ENCODE measurements at regions not wholly inside any gene's neighbourhood (a gene's known extent, or its start where the extent isn't known, plus 50 kb on each side); places are given as distances from the start of the nearest gene placed in this dataset.

DNA sequence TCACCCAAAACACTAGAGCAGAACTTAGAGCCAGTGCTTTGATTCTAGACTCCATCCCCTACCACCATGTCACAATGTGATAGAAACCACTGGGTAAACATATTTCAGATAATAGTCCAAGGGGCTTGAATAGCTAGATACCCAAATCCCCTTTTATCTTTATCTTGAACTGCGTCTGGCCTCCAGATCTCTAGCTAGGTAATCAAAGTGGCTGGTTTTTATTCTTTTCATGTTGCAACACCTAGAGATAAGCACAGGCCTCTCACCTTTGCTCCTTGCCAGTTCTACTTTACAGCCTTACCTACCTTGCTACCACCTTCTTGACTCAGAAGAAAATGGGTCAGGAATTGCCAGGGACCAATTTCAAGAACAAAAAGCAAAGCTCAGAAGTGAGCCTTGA, 171.2 kb downstream of the C1D start:
- peaks cover 66% of the 10 kb centered on the region for H3K4me1 Mint-ChIP-seq
- TF ChIP-seq, protein P1, sequence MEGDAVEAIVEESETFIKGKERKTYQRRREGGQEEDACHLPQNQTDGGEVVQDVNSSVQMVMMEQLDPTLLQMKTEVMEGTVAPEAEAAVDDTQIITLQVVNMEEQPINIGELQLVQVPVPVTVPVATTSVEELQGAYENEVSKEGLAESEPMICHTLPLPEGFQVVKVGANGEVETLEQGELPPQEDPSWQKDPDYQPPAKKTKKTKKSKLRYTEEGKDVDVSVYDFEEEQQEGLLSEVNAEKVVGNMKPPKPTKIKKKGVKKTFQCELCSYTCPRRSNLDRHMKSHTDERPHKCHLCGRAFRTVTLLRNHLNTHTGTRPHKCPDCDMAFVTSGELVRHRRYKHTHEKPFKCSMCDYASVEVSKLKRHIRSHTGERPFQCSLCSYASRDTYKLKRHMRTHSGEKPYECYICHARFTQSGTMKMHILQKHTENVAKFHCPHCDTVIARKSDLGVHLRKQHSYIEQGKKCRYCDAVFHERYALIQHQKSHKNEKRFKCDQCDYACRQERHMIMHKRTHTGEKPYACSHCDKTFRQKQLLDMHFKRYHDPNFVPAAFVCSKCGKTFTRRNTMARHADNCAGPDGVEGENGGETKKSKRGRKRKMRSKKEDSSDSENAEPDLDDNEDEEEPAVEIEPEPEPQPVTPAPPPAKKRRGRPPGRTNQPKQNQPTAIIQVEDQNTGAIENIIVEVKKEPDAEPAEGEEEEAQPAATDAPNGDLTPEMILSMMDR (IDR thresholded peaks at IDR 0.05) = no peak
- H3K9me3 Mint-ChIP-seq = peaks cover 8% of the 10 kb centered on the region
- H3K27me3 Mint-ChIP-seq (ENCODE audit: low read depth, poor library complexity) = peaks cover 2% of the 10 kb centered on the region
- H3K27ac Mint-ChIP-seq = no peak overlapping the region
- H3K36me3 Mint-ChIP-seq (ENCODE audit: low read depth) = peaks cover 7% of the 10 kb centered on the region
- no peak overlapping the region for H3K4me3 Mint-ChIP-seq
- DNase-seq = no peak

DNA sequence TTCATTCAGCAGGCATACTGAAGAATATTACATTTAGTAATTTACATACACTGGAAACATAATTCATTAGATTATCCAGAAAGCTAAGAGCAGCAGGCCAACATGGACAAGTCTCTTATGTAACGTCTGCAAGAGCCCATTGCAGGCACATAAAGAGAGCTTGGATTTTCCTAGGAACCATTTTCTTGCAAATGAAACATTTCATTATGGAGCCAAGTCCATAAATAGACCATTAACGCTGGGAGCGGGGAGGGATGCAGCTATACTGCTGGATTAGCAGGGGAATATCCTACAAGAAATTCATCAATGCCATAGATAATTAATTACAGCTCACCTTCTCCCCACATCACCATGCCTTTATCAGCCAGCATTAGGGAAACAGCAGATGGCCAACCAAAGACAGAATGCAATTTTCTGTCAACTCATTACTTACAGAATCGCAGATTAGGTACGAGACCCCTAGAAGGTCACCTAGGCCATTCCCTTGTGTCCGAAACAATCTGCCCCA, 170.4 kb downstream of the C1D start:
- H3K4me3 Mint-ChIP-seq = no peak overlapping the region
- peaks cover 2% of the 10 kb centered on the region for H3K27me3 Mint-ChIP-seq (ENCODE audit: low read depth, poor library complexity)
- DNase-seq = no peak
- H3K9me3 Mint-ChIP-seq = peaks cover 8% of the 10 kb centered on the region
- no peak overlapping the region for H3K27ac Mint-ChIP-seq
- peaks cover 7% of the 10 kb centered on the region for H3K36me3 Mint-ChIP-seq (ENCODE audit: low read depth)
- peaks cover 66% of the 10 kb centered on the region for H3K4me1 Mint-ChIP-seq
- TF ChIP-seq, protein P1 (IDR thresholded peaks at IDR 0.05) = no peak

DNA sequence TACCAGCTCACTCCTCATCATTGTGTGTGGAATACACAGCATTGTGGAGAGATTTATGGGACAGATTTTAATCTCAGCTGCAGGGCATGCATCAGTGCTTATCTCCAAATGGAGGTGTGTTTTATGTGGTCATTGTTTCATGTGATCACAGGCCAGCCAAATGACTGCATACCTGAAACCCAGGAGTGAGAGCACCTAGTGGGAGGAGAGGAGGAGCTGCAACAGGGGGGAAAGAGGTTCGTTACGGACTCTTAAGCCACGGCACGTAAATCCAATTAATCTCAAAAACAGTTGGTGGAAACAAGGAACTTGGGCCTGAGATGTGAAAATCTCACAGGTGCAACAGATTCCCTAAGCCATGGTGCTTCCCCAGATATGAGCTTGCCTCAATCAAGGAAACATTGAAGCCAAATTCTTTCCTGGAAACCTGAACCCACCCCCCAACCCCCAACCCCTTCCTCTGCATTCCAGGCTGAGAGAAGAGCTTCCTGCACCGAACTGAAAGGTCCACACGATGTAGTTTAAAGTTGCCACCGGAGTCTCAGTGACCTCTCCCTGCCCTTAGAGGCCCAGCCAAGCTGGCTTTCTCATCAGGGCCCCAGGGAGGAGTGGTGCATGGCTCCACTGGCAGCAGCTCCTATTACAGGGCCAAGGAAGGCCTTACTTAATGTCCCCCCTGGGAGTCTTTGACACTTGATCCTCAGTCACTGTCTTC, 167.4 kb downstream of the C1D start:
- peak overlapping the region; percentile 15 for H3K4me3 Mint-ChIP-seq
- H3K27me3 Mint-ChIP-seq (ENCODE audit: low read depth, poor library complexity) = peaks cover 6% of the 10 kb centered on the region

DNA sequence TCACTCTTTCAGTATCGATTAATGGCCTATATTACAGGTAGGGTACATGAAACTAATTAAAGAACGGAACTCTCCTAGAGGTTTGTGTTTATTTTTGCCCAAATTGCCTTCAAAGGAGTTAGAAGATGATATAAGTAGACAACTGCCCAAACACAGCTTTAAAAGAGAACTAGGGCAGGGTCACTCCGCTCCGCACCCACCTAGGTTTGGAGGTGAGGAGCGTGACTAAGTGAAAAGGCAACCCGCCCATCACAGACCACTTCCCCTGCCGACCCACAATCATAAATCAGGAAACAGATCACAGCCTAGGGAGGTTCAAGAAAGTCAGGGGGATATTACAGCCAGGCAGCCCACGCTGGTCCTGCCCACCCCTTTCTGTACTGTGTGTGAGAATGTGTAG, 166.7 kb downstream of the C1D start:
- peaks cover 13% of the 10 kb centered on the region for H3K36me3 Mint-ChIP-seq (ENCODE audit: low read depth)
- peak; percentile 42 for DNase-seq
- peaks cover 6% of the 10 kb centered on the region for H3K27me3 Mint-ChIP-seq (ENCODE audit: low read depth, poor library complexity)
- H3K9me3 Mint-ChIP-seq = peaks cover 14% of the 10 kb centered on the region
- peaks cover 73% of the 10 kb centered on the region for H3K4me1 Mint-ChIP-seq
- peak overlapping the region; percentile 43 for H3K4me3 Mint-ChIP-seq
- TF ChIP-seq, protein P1 (IDR thresholded peaks at IDR 0.05) = no peak
- H3K27ac Mint-ChIP-seq = peak overlapping the region; percentile 93

More for the DNA sequence above, 167.4 kb downstream of the C1D start:
- peak overlapping the region; percentile 93 for H3K27ac Mint-ChIP-seq
- peak; percentile 76 for DNase-seq
- H3K9me3 Mint-ChIP-seq = peaks cover 8% of the 10 kb centered on the region
- H3K36me3 Mint-ChIP-seq (ENCODE audit: low read depth) = peaks cover 8% of the 10 kb centered on the region
- TF ChIP-seq, protein P1 (IDR thresholded peaks at IDR 0.05) = no peak
- peaks cover 79% of the 10 kb centered on the region for H3K4me1 Mint-ChIP-seq

DNA sequence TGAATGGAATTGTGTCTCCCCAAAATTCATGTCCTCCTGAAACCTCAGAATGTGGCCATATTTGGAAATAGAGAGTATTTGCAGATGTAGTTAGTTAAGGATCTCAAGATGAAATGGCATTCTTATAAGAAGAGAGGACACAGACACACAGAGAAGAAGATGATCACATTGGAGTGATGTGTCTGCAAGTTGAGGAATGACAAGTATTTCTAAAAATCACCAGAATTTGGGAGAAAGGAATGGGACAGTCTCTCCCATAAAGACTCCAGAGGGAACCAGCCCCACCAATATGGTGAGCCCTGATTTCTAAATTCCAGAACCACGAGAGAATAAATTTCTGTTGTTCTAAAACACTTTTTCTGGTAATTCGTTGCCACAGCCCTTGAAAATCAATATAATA, 166.3 kb downstream of the C1D start:
- H3K4me1 Mint-ChIP-seq = peaks cover 73% of the 10 kb centered on the region
- peaks cover 18% of the 10 kb centered on the region for H3K9me3 Mint-ChIP-seq
- peaks cover 6% of the 10 kb centered on the region for H3K27me3 Mint-ChIP-seq (ENCODE audit: low read depth, poor library complexity)
- TF ChIP-seq, protein P1 (IDR thresholded peaks at IDR 0.05) = no peak
- peaks cover 17% of the 10 kb centered on the region for H3K36me3 Mint-ChIP-seq (ENCODE audit: low read depth)
- peak overlapping the region; percentile 43 for H3K4me3 Mint-ChIP-seq
- peak overlapping the region; percentile 93 for H3K27ac Mint-ChIP-seq
- DNase-seq = no peak

DNA sequence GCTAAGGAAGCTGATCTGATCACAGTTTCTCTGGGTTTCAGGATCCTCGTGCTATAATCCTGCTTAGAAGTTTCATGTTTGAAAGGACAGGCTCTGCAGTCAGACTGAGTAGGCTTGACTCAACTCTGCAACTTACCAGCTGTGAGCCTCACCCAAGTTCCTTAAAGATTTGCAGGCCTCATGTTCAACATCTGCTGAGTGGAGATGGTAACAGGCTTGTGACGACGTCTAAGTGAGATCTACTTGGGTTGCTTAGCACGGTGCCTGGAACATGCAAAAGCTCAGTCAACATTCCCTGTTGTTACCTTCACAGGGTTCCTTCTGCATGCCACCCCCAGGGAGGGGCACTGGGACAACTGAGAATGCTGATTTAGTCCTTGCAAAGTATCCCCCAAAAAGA, 164.2 kb downstream of the C1D start:
- no peak overlapping the region for H3K27ac Mint-ChIP-seq
- peaks cover 24% of the 10 kb centered on the region for H3K36me3 Mint-ChIP-seq (ENCODE audit: low read depth)
- H3K4me3 Mint-ChIP-seq = no peak overlapping the region
- no peak for DNase-seq
- peaks cover 6% of the 10 kb centered on the region for H3K27me3 Mint-ChIP-seq (ENCODE audit: low read depth, poor library complexity)
- peaks cover 59% of the 10 kb centered on the region for H3K4me1 Mint-ChIP-seq
- H3K9me3 Mint-ChIP-seq = peaks cover 24% of the 10 kb centered on the region
- TF ChIP-seq, protein P1 (IDR thresholded peaks at IDR 0.05) = no peak

Measured in nephron progenitor cell (in vitro differentiated cells).